ENCODE measurements at regions not wholly inside any gene's neighbourhood (a gene's known extent, or its start where the extent isn't known, plus 50 kb on each side); places are given as distances from the start of the nearest gene placed in this dataset.
"Not testable (repeated sequence)": the region's sequence is repeated elsewhere in the genome, so short reads cannot be mapped to it uniquely, and the experiment has no call there.

DNA sequence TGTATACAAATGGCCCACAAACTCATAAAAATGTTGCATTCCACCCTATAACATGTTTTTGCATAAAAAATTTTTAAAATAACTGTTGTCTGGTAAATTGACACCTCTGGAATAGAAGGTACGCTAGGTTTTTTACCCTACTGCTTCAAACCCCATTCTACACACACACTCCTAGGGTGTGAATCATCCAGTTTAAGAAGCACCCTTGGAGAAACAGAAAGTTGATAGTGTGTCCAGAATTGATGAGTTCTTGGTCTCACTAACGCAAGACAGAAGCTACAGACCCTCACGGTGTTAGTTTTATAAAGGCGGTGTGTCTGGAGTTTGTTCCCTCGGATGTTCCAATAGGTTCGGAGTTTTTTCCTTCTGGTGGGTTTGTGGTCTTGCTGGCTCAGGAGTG, 158.5 kb downstream of the KLRB1 start:
- H3K27me3 Mint-ChIP-seq = no peaks in the 10 kb centered on the region
- no peaks in the 10 kb centered on the region for H3K36me3 Mint-ChIP-seq
- DNase-seq (ENCODE audit: extremely low spot score, unreplicated experiment) = no peak
- H3K27ac Mint-ChIP-seq = no peak overlapping the region
- no peak for TF ChIP-seq CTCF (conservative IDR thresholded peaks at IDR 0.05)
- H3K4me3 Mint-ChIP-seq = peak overlapping the region; percentile 99
- peaks cover 4% of the 10 kb centered on the region for H3K4me1 Mint-ChIP-seq (ENCODE audit: unreplicated experiment)
- no peaks in the 10 kb centered on the region for H3K9me3 Mint-ChIP-seq

GRCh38 chr12:9448648-9449047, 159.1 kb downstream of the KLRB1 start:
- not testable (repeated sequence) for H3K4me1 Mint-ChIP-seq (ENCODE audit: unreplicated experiment); H3K9me3 Mint-ChIP-seq; H3K27me3 Mint-ChIP-seq; H3K36me3 Mint-ChIP-seq; DNase-seq (ENCODE audit: extremely low spot score, unreplicated experiment)
- peak overlapping the region; percentile 95 for H3K27ac Mint-ChIP-seq
- peak overlapping the region; percentile 99 for H3K4me3 Mint-ChIP-seq

GRCh38 chr12:9447791-9448614, 159.7 kb downstream of the KLRB1 start:
- not testable (repeated sequence) for H3K36me3 Mint-ChIP-seq; H3K4me1 Mint-ChIP-seq (ENCODE audit: unreplicated experiment); H3K27me3 Mint-ChIP-seq; H3K9me3 Mint-ChIP-seq
- H3K27ac Mint-ChIP-seq = peak overlapping the region; percentile 95
- peak; percentile 91 for DNase-seq (ENCODE audit: extremely low spot score, unreplicated experiment)
- H3K4me3 Mint-ChIP-seq = peak overlapping the region; percentile 99

DNA sequence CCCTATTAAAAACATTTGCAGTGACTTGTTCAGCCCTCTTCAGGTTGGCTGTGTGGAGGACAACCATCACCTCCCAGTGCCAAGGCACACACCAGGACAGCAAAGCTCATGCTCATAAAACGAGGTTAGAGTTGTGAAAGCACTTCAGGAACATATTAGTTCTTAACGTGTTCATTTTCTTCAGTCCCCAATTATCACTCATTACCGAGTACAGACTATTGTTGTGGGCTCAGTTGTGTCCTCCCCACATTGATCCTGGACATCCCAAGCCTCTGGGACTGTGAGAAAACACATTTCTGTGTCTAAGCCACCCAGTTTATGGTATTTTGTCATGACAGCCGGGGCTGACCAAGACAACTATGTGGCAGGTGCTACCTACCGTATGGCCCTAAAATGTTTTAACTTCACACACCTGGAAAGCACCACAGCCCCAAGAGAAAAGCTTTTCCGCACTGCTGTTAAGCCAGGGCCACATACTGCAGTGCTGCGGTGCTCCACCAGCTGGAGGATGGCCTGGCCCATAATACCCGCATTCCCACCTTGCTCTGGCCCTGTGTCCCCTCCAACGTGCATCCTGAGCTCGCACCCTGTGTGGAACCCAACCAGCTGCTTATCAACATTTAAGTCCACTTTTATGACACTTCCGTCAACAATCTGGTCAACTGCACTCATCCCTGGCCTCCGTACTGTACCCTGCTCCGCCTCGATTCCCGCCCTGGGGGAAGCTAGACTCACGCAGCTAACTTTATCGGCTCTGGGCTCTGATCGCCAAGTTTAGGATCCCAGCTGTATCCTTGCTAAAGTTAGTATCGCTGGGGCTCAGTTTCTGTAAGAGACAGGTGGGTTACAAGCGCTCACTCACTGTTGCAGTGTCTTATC, 160.6 kb downstream of the KLRB1 start:
- DNase-seq (ENCODE audit: extremely low spot score, unreplicated experiment); H3K4me1 Mint-ChIP-seq (ENCODE audit: unreplicated experiment); H3K27me3 Mint-ChIP-seq; H3K36me3 Mint-ChIP-seq; H3K9me3 Mint-ChIP-seq: not testable (repeated sequence)
- H3K4me3 Mint-ChIP-seq = peak overlapping the region; percentile 99
- peak overlapping the region; percentile 95 for H3K27ac Mint-ChIP-seq

- H3K36me3 Mint-ChIP-seq; H3K27ac Mint-ChIP-seq; H3K4me1 Mint-ChIP-seq (ENCODE audit: unreplicated experiment): not testable (repeated sequence)
Measured at GRCh38 chr12:9440428-9440827, 167.3 kb downstream of the KLRB1 start.

GRCh38 chr12:9435682-9436081, 172.0 kb downstream of the KLRB1 start:
- H3K4me1 Mint-ChIP-seq (ENCODE audit: unreplicated experiment); H3K9me3 Mint-ChIP-seq; H3K4me3 Mint-ChIP-seq; H3K27me3 Mint-ChIP-seq; H3K36me3 Mint-ChIP-seq; H3K27ac Mint-ChIP-seq; DNase-seq (ENCODE audit: extremely low spot score, unreplicated experiment): not testable (repeated sequence)

More at GRCh38 chr12:9440428-9440827, 167.3 kb downstream of the KLRB1 start:
- not testable (repeated sequence) for H3K4me3 Mint-ChIP-seq; H3K27me3 Mint-ChIP-seq; H3K9me3 Mint-ChIP-seq; DNase-seq (ENCODE audit: extremely low spot score, unreplicated experiment)

DNA sequence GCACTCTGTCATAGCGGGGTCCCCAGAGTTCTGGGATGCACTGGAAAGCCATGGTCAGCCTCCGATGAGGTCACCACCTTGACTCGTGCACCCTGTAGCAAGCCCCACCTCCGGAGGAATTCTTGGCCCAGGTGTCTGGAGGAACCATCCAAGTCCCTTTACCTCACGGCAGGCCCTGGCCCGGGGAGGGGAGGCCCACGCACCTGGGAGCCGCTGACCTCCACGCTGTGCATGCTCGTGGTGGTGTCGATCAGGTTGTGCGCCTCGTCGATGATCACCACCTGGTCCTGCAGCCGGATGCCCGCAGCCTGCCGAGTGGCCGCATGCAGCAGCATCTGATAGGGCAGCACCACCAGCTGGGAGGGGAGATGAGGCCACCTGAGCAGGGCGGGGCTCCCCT, 177.3 kb downstream of the KLRB1 start:
- H3K36me3 Mint-ChIP-seq; H3K4me3 Mint-ChIP-seq; DNase-seq (ENCODE audit: extremely low spot score, unreplicated experiment); H3K27me3 Mint-ChIP-seq; H3K9me3 Mint-ChIP-seq; H3K27ac Mint-ChIP-seq; H3K4me1 Mint-ChIP-seq (ENCODE audit: unreplicated experiment): not testable (repeated sequence)

GRCh38 chr12:9428856-9429255, 178.9 kb downstream of the KLRB1 start:
- H3K4me1 Mint-ChIP-seq (ENCODE audit: unreplicated experiment); H3K27ac Mint-ChIP-seq; H3K36me3 Mint-ChIP-seq; H3K4me3 Mint-ChIP-seq; H3K9me3 Mint-ChIP-seq; DNase-seq (ENCODE audit: extremely low spot score, unreplicated experiment); H3K27me3 Mint-ChIP-seq: not testable (repeated sequence)

DNA sequence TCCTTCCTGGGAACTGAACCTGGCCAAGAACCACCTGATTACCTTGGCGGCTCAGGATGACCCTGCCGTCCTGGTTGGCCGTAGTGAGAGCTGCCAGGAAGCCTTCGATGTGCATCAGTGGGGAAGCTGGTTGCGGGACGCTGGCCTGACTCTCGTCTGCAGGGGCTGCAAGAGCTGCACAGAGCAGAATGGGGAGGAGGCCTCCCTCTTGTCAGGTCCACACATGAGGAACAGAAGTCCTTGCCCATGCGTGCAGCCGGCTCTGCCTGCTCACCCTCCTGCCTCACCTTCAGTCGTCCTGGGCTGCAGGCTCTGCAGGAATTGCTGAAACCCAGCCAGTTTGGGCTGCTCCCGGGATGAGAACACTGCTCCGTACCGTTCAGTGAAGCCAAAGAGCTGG, 182.3 kb downstream of the KLRB1 start:
- H3K4me3 Mint-ChIP-seq; H3K4me1 Mint-ChIP-seq (ENCODE audit: unreplicated experiment); H3K36me3 Mint-ChIP-seq; H3K9me3 Mint-ChIP-seq; H3K27me3 Mint-ChIP-seq; H3K27ac Mint-ChIP-seq; DNase-seq (ENCODE audit: extremely low spot score, unreplicated experiment): not testable (repeated sequence)

DNA sequence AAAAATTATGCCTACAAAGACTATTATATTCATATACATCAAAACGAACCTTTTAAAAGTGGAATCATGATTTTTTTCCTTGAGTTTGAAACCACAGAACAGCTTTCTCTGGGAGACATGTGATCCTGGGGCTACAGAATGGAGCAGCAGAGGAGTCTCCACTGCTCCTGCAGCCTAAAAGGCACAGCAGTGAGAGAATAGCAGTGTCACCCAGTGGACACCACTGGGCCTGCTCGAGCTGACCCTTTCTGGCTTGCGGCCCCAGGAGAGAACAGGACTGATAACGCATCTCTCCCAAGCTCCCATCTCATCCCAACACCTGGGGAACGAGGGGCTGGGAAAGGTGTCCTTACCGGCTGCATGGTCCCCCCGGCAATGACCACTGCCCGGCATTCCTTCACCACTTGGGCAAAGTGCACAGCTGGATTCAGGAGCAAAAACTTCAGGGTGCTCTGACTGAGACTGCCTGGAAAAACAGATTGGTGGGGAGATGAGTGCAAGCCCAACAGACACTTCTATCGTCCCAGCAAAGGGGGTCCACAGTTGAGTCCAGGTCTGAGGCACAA, 183.5 kb downstream of the KLRB1 start:
- H3K4me1 Mint-ChIP-seq (ENCODE audit: unreplicated experiment); H3K9me3 Mint-ChIP-seq; H3K4me3 Mint-ChIP-seq; DNase-seq (ENCODE audit: extremely low spot score, unreplicated experiment); H3K27ac Mint-ChIP-seq; H3K36me3 Mint-ChIP-seq; H3K27me3 Mint-ChIP-seq: not testable (repeated sequence)

- not testable (repeated sequence) for H3K4me1 Mint-ChIP-seq (ENCODE audit: unreplicated experiment); DNase-seq (ENCODE audit: extremely low spot score, unreplicated experiment); H3K27me3 Mint-ChIP-seq; H3K4me3 Mint-ChIP-seq; H3K9me3 Mint-ChIP-seq; H3K27ac Mint-ChIP-seq; H3K36me3 Mint-ChIP-seq
Measured at GRCh38 chr12:9422689-9423088, 185.0 kb downstream of the KLRB1 start.

DNA sequence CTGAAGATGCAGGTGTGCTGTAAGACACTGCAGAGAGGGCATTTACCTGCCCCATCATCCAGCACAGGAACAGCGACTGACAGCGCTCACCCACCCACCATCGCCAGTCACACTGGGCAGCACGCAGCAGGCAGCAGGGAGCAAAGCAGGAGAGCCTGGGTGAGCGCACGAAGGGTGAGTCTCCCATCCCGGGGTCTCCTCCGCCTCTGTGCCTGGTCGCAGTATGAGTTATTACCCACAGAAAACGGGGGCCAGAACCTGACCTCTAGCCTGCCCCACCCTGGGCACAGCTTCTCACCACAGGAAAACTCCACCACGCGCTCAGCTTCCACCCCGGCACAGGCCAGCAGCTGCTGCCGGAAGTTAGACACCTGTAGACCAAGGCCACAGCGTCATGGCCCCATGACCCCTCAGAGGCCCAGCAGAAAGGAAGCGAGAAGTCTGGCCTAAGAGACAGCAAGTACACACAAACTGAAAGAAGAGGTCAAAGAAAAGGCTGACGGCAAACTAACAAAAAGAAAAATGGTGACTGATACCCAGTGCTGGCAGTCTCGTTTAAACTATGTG, 186.1 kb downstream of the KLRB1 start:
- not testable (repeated sequence) for H3K27ac Mint-ChIP-seq; H3K9me3 Mint-ChIP-seq; DNase-seq (ENCODE audit: extremely low spot score, unreplicated experiment); H3K36me3 Mint-ChIP-seq; H3K27me3 Mint-ChIP-seq; H3K4me3 Mint-ChIP-seq; H3K4me1 Mint-ChIP-seq (ENCODE audit: unreplicated experiment)

All from type B pancreatic cell (in vitro differentiated cells).